ENCODE measurements at regions not wholly inside any gene's neighbourhood (a gene's known extent, or its start where the extent isn't known, plus 50 kb on each side); places are given as distances from the start of the nearest gene placed in this dataset.

- DNase-seq = no peak
These were observed 50.2 kb upstream of the SDK2 start for GRCh38 chr17:73694491-73694890.

- DNase-seq = no peak
These were observed 50.9 kb upstream of the SDK2 start for GRCh38 chr17:73695035-73695738.

- DNase-seq = no peak
These were observed 52.0 kb upstream of the SDK2 start for GRCh38 chr17:73696251-73696650.

GRCh38 chr17:73697872-73698271, 53.6 kb upstream of the SDK2 start:
- DNase-seq = no peak

GRCh38 chr17:73698966-73699365, 54.7 kb upstream of the SDK2 start:
- no peak for DNase-seq

- no peak for DNase-seq
These were observed 57.5 kb upstream of the SDK2 start for GRCh38 chr17:73701701-73702100.

GRCh38 chr17:73703192-73703591, 58.9 kb upstream of the SDK2 start:
- no peak for DNase-seq

GRCh38 chr17:73703917-73704316, 59.7 kb upstream of the SDK2 start:
- DNase-seq = no peak

- no peak for DNase-seq
These were observed 61.3 kb upstream of the SDK2 start for GRCh38 chr17:73705594-73705993.

GRCh38 chr17:73706428-73706827, 62.2 kb upstream of the SDK2 start:
- DNase-seq = no peak

- no peak for DNase-seq
These were observed 62.6 kb upstream of the SDK2 start for GRCh38 chr17:73706858-73707257.

- no peak for DNase-seq
These were observed 63.1 kb upstream of the SDK2 start for GRCh38 chr17:73707358-73707757.

- peak; percentile 76 for DNase-seq
These were observed 65.9 kb upstream of the SDK2 start for GRCh38 chr17:73710095-73710592.

- no peak for DNase-seq
These were observed 66.9 kb upstream of the SDK2 start for GRCh38 chr17:73711184-73711583.

GRCh38 chr17:73711916-73712315, 67.7 kb upstream of the SDK2 start:
- no peak for DNase-seq

GRCh38 chr17:73713136-73713535, 68.9 kb upstream of the SDK2 start:
- DNase-seq = no peak

- DNase-seq = no peak
These were observed 71.5 kb upstream of the SDK2 start for GRCh38 chr17:73715769-73716168.

GRCh38 chr17:73717690-73718089, 73.4 kb upstream of the SDK2 start:
- DNase-seq = no peak

- DNase-seq = no peak
These were observed 74.1 kb upstream of the SDK2 start for GRCh38 chr17:73718362-73718761.

- no peak for DNase-seq
These were observed 74.7 kb upstream of the SDK2 start for GRCh38 chr17:73718912-73719311.

GRCh38 chr17:73719588-73720071, 75.4 kb upstream of the SDK2 start:
- DNase-seq = no peak

GRCh38 chr17:73720187-73720834, 76.1 kb upstream of the SDK2 start:
- DNase-seq = no peak

- peak; percentile 16 for DNase-seq
These were observed 77.9 kb upstream of the SDK2 start for GRCh38 chr17:73722165-73722564.

- DNase-seq = no peak
These were observed 79.1 kb upstream of the SDK2 start for GRCh38 chr17:73723317-73723716.

- no peak for DNase-seq
These were observed 80.1 kb upstream of the SDK2 start for GRCh38 chr17:73724341-73724740.

All from activated CD4-positive, alpha-beta T cell treated with anti-CD3 and anti-CD28 coated beads for 48 hours (primary cell).